COLO829 (cell line): ENCODE measurements at regions not wholly inside any gene's neighbourhood (a gene's known extent, or its start where the extent isn't known, plus 50 kb on each side); places are given as distances from the start of the nearest gene placed in this dataset.

Source experiments
- DNase-seq: peaks from one replicate; pipeline ENCODE4 v3.0.0; 2012; ENCODE audit warnings: low spot score

- DNase-seq = no peak
These were observed 64.4 kb upstream of the ETS2 start for GRCh38 chr21:38741092-38741949.

- DNase-seq = no peak
These were observed 63.8 kb upstream of the ETS2 start for GRCh38 chr21:38741950-38742256.

- no peak for DNase-seq
These were observed 63.0 kb upstream of the ETS2 start for GRCh38 chr21:38742580-38743260.

GRCh38 chr21:38743772-38744529, 61.8 kb upstream of the ETS2 start:
- no peak for DNase-seq

- no peak for DNase-seq
These were observed 60.9 kb upstream of the ETS2 start for GRCh38 chr21:38744861-38745260.

GRCh38 chr21:38747810-38748209, 57.9 kb upstream of the ETS2 start:
- DNase-seq = no peak

- no peak for DNase-seq
These were observed 54.2 kb upstream of the ETS2 start for GRCh38 chr21:38751379-38752050.

GRCh38 chr21:38752051-38752505, 53.7 kb upstream of the ETS2 start:
- no peak for DNase-seq

GRCh38 chr21:38753114-38753513, 52.6 kb upstream of the ETS2 start:
- no peak for DNase-seq

- no peak for DNase-seq
These were observed 52.2 kb upstream of the ETS2 start for GRCh38 chr21:38753557-38753971.
